Upper lobe of right lung (tissue), 1 donor: ENCODE measurements at regions not wholly inside any gene's neighbourhood (a gene's known extent, or its start where the extent isn't known, plus 50 kb on each side); places are given as distances from the start of the nearest gene placed in this dataset.

Experiments used
- ATAC-seq: fragments of 200-7000 bp; cut with Tn5 transposase; one replicate; pipeline ENCODE4 v1.9.1; 2020; ENCODE audit warnings: mild to moderate bottlenecking, moderate library complexity
- DNase-seq: peaks from one replicate; pipeline ENCODE4 v3.0.0-alpha.2; 2020
- H3K27ac ChIP-seq: fragments of 200-600 bp; one replicate; pipeline ENCODE4 v1.8.0; 2022
- H3K27me3 ChIP-seq: fragments of 200-600 bp; one replicate; pipeline ENCODE4 v1.8.0; 2022; ENCODE audit warnings: mild to moderate bottlenecking
- H3K36me3 ChIP-seq: fragments of 200-600 bp; one replicate; pipeline ENCODE4 v1.8.0; 2022
- H3K4me1 ChIP-seq: fragments of 200-600 bp; one replicate; pipeline ENCODE4 v1.8.0; 2022
- H3K4me3 ChIP-seq: fragments of 200-600 bp; one replicate; pipeline ENCODE4 v1.8.0; 2022; ENCODE audit warnings: mild to moderate bottlenecking
- H3K9me3 ChIP-seq: fragments of 200-600 bp; one replicate; pipeline ENCODE4 v1.8.0; 2022
- intact Hi-C: fragments of 100-400 bp; cut with DNase I; formaldehyde crosslinking; loops from one replicate; pipeline ENCODE4 v1.11.0; 2022
- TF ChIP-seq, protein P1 (sequence below): fragments of 200-600 bp; IDR thresholded peaks from one replicate; pipeline ENCODE4 v1.8.0; 2022; ENCODE audit warnings: antibody characterized with exemption
- donor health status: DM: no; HTN: yes; CAD: no; lungs with severe emphysema.

DNA sequence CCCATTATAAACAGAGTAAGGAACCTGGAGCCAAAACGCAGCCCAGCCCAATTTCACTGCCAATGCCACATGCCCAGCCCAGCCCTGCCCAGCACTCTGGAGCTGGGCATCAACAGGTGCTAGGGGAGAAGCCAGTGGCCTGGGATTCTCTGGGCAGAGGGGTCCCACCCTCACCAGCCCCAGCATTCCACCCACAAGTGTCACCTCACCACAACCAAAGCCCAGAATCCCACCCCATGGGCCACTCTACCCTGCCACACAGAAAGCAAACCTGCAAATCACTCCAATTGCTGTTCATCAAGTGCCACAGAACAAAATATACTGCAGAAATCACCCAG, 102.5 kb upstream of the CDH5 start:
- intact Hi-C loops = no loop called here
- Histone ChIP-seq H3K4me3 (no peak overlapping the region), H3K27ac (peak overlapping the region; percentile 55), H3K36me3 (no peaks in the 10 kb centered on the region), H3K4me1 (peaks cover 8% of the 10 kb centered on the region), H3K27me3 (no peaks in the 10 kb centered on the region), H3K9me3 (no peaks in the 10 kb centered on the region)
- ATAC-seq = no peak
- no peak for DNase-seq
- TF ChIP-seq, protein P1, sequence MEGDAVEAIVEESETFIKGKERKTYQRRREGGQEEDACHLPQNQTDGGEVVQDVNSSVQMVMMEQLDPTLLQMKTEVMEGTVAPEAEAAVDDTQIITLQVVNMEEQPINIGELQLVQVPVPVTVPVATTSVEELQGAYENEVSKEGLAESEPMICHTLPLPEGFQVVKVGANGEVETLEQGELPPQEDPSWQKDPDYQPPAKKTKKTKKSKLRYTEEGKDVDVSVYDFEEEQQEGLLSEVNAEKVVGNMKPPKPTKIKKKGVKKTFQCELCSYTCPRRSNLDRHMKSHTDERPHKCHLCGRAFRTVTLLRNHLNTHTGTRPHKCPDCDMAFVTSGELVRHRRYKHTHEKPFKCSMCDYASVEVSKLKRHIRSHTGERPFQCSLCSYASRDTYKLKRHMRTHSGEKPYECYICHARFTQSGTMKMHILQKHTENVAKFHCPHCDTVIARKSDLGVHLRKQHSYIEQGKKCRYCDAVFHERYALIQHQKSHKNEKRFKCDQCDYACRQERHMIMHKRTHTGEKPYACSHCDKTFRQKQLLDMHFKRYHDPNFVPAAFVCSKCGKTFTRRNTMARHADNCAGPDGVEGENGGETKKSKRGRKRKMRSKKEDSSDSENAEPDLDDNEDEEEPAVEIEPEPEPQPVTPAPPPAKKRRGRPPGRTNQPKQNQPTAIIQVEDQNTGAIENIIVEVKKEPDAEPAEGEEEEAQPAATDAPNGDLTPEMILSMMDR = no peak

DNA sequence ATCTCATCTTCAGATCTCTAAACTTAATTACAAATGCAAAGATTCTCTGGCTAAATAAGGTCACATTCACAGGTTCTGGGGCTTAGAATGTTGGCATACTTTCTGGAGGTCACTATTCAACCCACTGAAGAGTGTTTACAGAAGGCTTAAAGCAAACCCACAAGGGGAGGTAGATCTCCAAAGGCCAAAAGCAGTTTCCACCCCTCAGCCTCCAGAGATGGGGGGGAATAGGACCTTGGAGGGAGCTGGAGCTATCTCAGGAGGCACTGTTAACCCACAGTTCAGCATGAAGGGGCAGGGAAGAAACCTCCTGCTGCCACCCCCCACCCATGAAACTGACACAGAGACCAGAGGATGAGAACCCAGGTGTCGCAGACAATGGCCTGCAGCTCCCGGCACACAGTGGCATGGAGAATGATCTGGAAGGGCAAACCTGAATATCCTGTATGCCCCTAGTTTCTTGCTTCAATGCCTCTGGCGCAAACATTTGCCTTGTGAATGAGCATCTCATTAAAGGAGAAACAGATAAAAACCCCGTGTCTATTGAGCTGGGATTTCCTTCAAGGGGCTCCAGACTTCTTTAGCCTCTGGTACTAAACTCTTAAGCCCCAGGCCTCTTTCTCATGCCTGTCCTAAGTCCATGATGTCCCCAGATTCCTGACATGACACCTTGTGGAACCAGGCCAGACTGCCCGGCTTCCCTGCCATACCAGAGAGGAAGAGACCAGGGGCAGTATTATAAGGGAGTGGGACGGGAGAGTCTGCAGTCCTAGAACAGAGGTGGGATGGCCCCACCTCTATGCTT, 103.1 kb upstream of the CDH5 start:
- DNase-seq (no peak), ATAC-seq (no peak)
- TF ChIP-seq, protein P1 = no peak
- Histone ChIP-seq H3K9me3 (no peaks in the 10 kb centered on the region), H3K4me3 (no peak overlapping the region), H3K36me3 (no peaks in the 10 kb centered on the region), H3K27ac (peak overlapping the region; percentile 30), H3K4me1 (peaks cover 8% of the 10 kb centered on the region), H3K27me3 (no peaks in the 10 kb centered on the region)
- intact Hi-C loops = no loop called here

DNA sequence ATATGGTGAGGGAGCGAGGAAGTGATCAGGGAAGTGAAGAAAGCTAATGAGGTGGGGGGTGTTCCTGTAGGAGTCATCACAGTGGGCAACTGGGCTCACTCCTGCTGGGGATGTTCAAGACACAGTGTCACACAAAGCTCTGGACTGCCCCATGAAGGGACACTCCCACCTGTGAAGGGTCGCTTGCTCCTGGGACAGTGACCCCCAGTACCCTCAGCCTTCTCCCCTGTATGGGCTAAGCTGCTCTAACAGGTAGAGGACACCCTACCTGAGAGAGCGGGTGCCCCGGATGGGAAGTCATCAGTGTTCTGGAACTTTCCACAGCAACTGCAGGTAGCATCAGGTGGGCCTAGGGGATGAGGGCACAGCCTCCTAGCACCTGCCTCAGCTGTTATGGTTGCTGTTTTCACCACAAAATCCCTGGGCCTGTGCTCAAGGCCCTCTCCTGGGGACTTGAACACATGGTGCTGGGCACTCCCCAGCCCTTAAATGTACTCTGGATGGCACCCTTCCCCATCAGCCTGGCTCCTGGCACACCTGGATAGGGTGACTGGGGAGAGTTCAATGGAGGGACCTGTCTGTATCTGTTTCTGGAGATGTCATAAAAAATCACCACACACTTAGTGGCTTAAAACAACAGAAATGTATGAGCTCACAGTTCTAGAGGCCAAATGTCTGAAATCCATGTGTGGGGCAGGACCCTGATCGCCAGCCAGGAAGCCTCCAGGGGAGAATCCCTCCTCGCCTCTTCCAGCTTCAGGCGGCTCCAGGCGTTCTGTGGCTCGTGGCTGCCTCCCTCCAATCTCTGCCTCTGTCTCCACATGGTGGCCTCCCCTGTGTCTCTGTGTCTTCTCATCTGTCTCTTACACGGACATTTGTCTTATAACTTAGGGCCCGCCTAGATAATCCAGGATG, 104.0 kb upstream of the CDH5 start:
- no peak overlapping the region for H3K4me3 ChIP-seq
- TF ChIP-seq, protein P1 = no peak
- no peaks in the 10 kb centered on the region for H3K9me3 ChIP-seq
- intact Hi-C loops = no loop called here
- H3K36me3 ChIP-seq = no peaks in the 10 kb centered on the region
- H3K27me3 ChIP-seq = no peaks in the 10 kb centered on the region
- H3K27ac ChIP-seq = no peak overlapping the region
- ATAC-seq (no peak), DNase-seq (no peak)
- peaks cover 8% of the 10 kb centered on the region for H3K4me1 ChIP-seq

GRCh38 chr16:66261826-66262225, 104.7 kb upstream of the CDH5 start:
- Histone ChIP-seq H3K27me3 (no peaks in the 10 kb centered on the region), H3K27ac (no peak overlapping the region), H3K36me3 (no peaks in the 10 kb centered on the region), H3K9me3 (no peaks in the 10 kb centered on the region), H3K4me3 (no peak overlapping the region), H3K4me1 (peaks cover 5% of the 10 kb centered on the region)
- ATAC-seq = no peak
- TF ChIP-seq, protein P1 = no peak
- intact Hi-C loops = no loop called here
- no peak for DNase-seq

- Histone ChIP-seq H3K4me1 (peaks cover 4% of the 10 kb centered on the region), H3K27me3 (no peaks in the 10 kb centered on the region), H3K36me3 (no peaks in the 10 kb centered on the region), H3K4me3 (no peak overlapping the region), H3K9me3 (no peaks in the 10 kb centered on the region), H3K27ac (no peak overlapping the region)
- DNase-seq (no peak), ATAC-seq (no peak)
- TF ChIP-seq, protein P1 = no peak
- intact Hi-C loops = no loop called here
Measured at GRCh38 chr16:66260522-66261254, 105.8 kb upstream of the CDH5 start.
